H1 (cell line): ENCODE measurements at regions not wholly inside any gene's neighbourhood (a gene's known extent, or its start where the extent isn't known, plus 50 kb on each side); places are given as distances from the start of the nearest gene placed in this dataset.

Source experiments
- CTCF ChIA-PET: fragments of 300-600 bp; sonication (Branson Sonifier 250); formaldehyde crosslinking; loops from one replicate; lab custom pipeline; 2021; ENCODE audit not compliant: partially characterized antibody; lab: Charles Lee
- POLR2A ChIA-PET: fragments of 300-600 bp; sonication (Branson Sonifier 250); formaldehyde crosslinking; loops from one replicate; lab custom pipeline; 2021; ENCODE audit warnings: inconsistent platforms; ENCODE audit not compliant: partially characterized antibody; lab: Charles Lee
- DNase-seq, 2 experiments: peaks; one replicate each; pipeline versions ENCODE4 v3.0.0 to v3.0.0-alpha.2; 2010 to 2022; ENCODE audit warnings: low spot score in 2 of 2, low read depth in 1 of 2, mixed read lengths in 1 of 2
- FAIRE-seq: peaks from 2 replicates; lab custom pipeline; 2011; peaks lifted over from hg19 to GRCh38; lab: Jason Lieb, UNC
- H2AFZ ChIP-seq: 2 replicates; pipeline ENCODE4 v1.8.1; 2012; ENCODE audit warnings: low read length, inconsistent platforms
- H2AK5ac ChIP-seq: 2 replicates; pipeline ENCODE4 v1.6.1; 2013; ENCODE audit warnings: low read depth, low read length
- H2BK120ac ChIP-seq: replicated peaks from 2 replicates; pipeline ENCODE3; 2013; ENCODE audit warnings: low read depth, low read length, inconsistent platforms
- H2BK12ac ChIP-seq: 2 replicates; pipeline ENCODE4 v1.6.1; 2013; ENCODE audit warnings: low read depth, low read length
- H2BK15ac ChIP-seq: 2 replicates; pipeline ENCODE4 v1.6.1; 2013; ENCODE audit warnings: low read length
- H2BK20ac ChIP-seq: 2 replicates; pipeline ENCODE4 v1.6.1; 2013; ENCODE audit warnings: low read length
- H2BK5ac ChIP-seq: 2 replicates; pipeline ENCODE4 v1.6.1; 2013; ENCODE audit warnings: low read depth, low read length
- H3K14ac ChIP-seq: 2 replicates; pipeline ENCODE4 v1.6.1; 2013; ENCODE audit warnings: inconsistent platforms; ENCODE audit not compliant: insufficient read length
- H3K18ac ChIP-seq: 2 replicates; pipeline ENCODE4 v1.6.1; 2013; ENCODE audit warnings: low read length; ENCODE audit errors: extremely low read depth
- H3K23ac ChIP-seq: 2 replicates; pipeline ENCODE4 v1.6.1; 2013; ENCODE audit warnings: inconsistent platforms; ENCODE audit not compliant: insufficient read length
- H3K23me2 ChIP-seq: 2 replicates; pipeline ENCODE4 v1.6.1; 2013; ENCODE audit warnings: low read depth, low read length
- H3K27ac ChIP-seq: 2 replicates; pipeline ENCODE4 v1.6.1; 2011; ENCODE audit warnings: low read depth, low read length, inconsistent platforms
- H3K27me3 ChIP-seq, 4 experiments: replicated peaks in 1 of 4; 1 replicate in 1 of 4; 2 replicates in 3 of 4; pipeline versions ENCODE4 v1.6.1 to v1.8.1; 2011 to 2013; ENCODE audit warnings: low read length in 3 of 4, mild to moderate bottlenecking in 3 of 4, inconsistent platforms in 2 of 4, mixed read lengths in 2 of 4, moderate library complexity in 1 of 4; ENCODE audit not compliant: control insufficient read depth in 3 of 4, insufficient read depth in 3 of 4; ENCODE audit errors: extremely low read depth in 1 of 4
- H3K36me3 ChIP-seq, 4 experiments: 2 replicates each; pipeline versions ENCODE4 v1.6.1 to v1.8.1; 2011 to 2013; ENCODE audit warnings: mild to moderate bottlenecking in 4 of 4, low read length in 3 of 4, moderate library complexity in 2 of 4, control low read depth in 1 of 4, inconsistent platforms in 1 of 4; ENCODE audit not compliant: insufficient read depth in 4 of 4, control insufficient read depth in 2 of 4
- H3K4ac ChIP-seq: replicated peaks from 2 replicates; pipeline ENCODE3; 2013; ENCODE audit warnings: low read length, low read depth, mixed read lengths, inconsistent platforms; ENCODE audit not compliant: insufficient read length
- H3K4me1 ChIP-seq, 4 experiments: replicated peaks in 1 of 4; 1 replicate in 1 of 4; 2 replicates in 3 of 4; pipeline versions ENCODE4 v1.6.1 to v1.8.1; 2011 to 2013; ENCODE audit warnings: low read length in 3 of 4, inconsistent platforms in 2 of 4, mixed read lengths in 1 of 4; ENCODE audit not compliant: insufficient read depth in 4 of 4, control insufficient read depth in 3 of 4
- H3K4me2 ChIP-seq, 2 experiments: 2 replicates each; pipeline versions ENCODE4 v1.6.1 to v1.8.1; 2011 to 2013; ENCODE audit warnings: low read depth in 2 of 2, low read length in 2 of 2, control low read depth in 1 of 2, inconsistent platforms in 1 of 2, mild to moderate bottlenecking in 1 of 2; ENCODE audit not compliant: insufficient read depth in 1 of 2
- H3K4me3 ChIP-seq, 4 experiments: fragments of 200-600, 300-600 bp in 1 of 4; sonication (generic), shearing (Covaris generic), sonication (Bioruptor Twin) in 1 of 4; 2 replicates each; pipeline versions ENCODE4 v1.5.1 to v1.8.1; 2011 to 2016; ENCODE audit warnings: low read length in 4 of 4, low read depth in 3 of 4, control low read depth in 2 of 4, inconsistent platforms in 2 of 4, mild to moderate bottlenecking in 2 of 4, mixed read lengths in 1 of 4, moderate library complexity in 1 of 4; ENCODE audit not compliant: insufficient read depth in 2 of 4; ENCODE audit errors: extremely low read depth in 1 of 4
- H3K56ac ChIP-seq: replicated peaks from 2 replicates; pipeline ENCODE3; 2013; ENCODE audit warnings: low read depth, mild to moderate bottlenecking, mixed read lengths, low read length, inconsistent platforms; ENCODE audit not compliant: insufficient read length
- H3K79me1 ChIP-seq: 2 replicates; pipeline ENCODE4 v1.6.1; 2013; ENCODE audit warnings: low read depth, low read length, control low read depth
- H3K79me2 ChIP-seq, 2 experiments: 2 replicates each; pipeline versions ENCODE4 v1.6.1 to v1.8.1; 2012 to 2013; ENCODE audit warnings: low read length in 2 of 2, mild to moderate bottlenecking in 2 of 2, inconsistent platforms in 1 of 2; ENCODE audit not compliant: insufficient read depth in 2 of 2, control insufficient read depth in 1 of 2
- H3K9ac ChIP-seq, 4 experiments: replicated peaks in 1 of 4; 1 replicate in 1 of 4; 2 replicates in 3 of 4; pipeline versions ENCODE4 v1.6.1 to v1.8.1; 2011 to 2013; ENCODE audit warnings: low read depth in 3 of 4, low read length in 3 of 4, control low read depth in 2 of 4, mild to moderate bottlenecking in 2 of 4, moderate library complexity in 2 of 4, inconsistent platforms in 1 of 4; ENCODE audit errors: extremely low read depth in 1 of 4
- H3K9me3 ChIP-seq, 2 experiments: 2 replicates each; pipeline versions ENCODE4 v1.6.1 to v1.8.1; 2012 to 2013; ENCODE audit warnings: mild to moderate bottlenecking in 2 of 2, moderate library complexity in 2 of 2, control low read depth in 1 of 2, inconsistent platforms in 1 of 2, low read depth in 1 of 2, low read length in 1 of 2, mixed read lengths in 1 of 2; ENCODE audit not compliant: insufficient read depth in 2 of 2
- H4K20me1 ChIP-seq, 2 experiments: replicated peaks in 1 of 2; 2 replicates each; pipeline versions ENCODE3 to v1.8.1; 2011 to 2013; ENCODE audit warnings: inconsistent platforms in 2 of 2, low read length in 2 of 2, mild to moderate bottlenecking in 1 of 2; ENCODE audit not compliant: insufficient read depth in 2 of 2, control insufficient read depth in 1 of 2
- H4K5ac ChIP-seq: 2 replicates; pipeline ENCODE4 v1.6.1; 2013; ENCODE audit warnings: low read length, low read depth, mixed read lengths, inconsistent platforms; ENCODE audit not compliant: insufficient read length
- H4K8ac ChIP-seq: 2 replicates; pipeline ENCODE4 v1.8.0; 2013; ENCODE audit warnings: mild to moderate bottlenecking, moderate library complexity, low read length, inconsistent platforms; ENCODE audit not compliant: insufficient read depth; ENCODE audit errors: extremely low read depth
- H4K91ac ChIP-seq: replicated peaks from 2 replicates; pipeline ENCODE3; 2013; ENCODE audit warnings: low read length, mixed read lengths, inconsistent platforms; ENCODE audit not compliant: insufficient read length
- CBX8 ChIP-seq: fragments of 300-800, 300-1000 bp; sonication (generic); IDR thresholded peaks from 2 replicates; pipeline ENCODE4 v1.7.1; 2016; ENCODE audit warnings: low read depth, low read length, borderline replicate concordance
- CTBP2 ChIP-seq: IDR thresholded peaks from 2 replicates; pipeline ENCODE4 v1.7.0; 2011; ENCODE audit warnings: borderline replicate concordance, mild to moderate bottlenecking, moderate library complexity, mixed read lengths, low read length; ENCODE audit not compliant: insufficient read depth, insufficient read length
- CTCF ChIP-seq, 3 experiments: IDR thresholded peaks; 1 replicate in 2 of 3; 2 replicates in 1 of 3; pipeline versions ENCODE4 v1.5.1 to v1.6.1; 2011; ENCODE audit warnings: low read length in 3 of 3, mild to moderate bottlenecking in 3 of 3, inconsistent platforms in 2 of 3, low read depth in 1 of 3, moderate library complexity in 1 of 3; ENCODE audit not compliant: insufficient read depth in 1 of 3; ENCODE audit errors: control extremely low read depth in 1 of 3
- FOSL1 ChIP-seq: IDR thresholded peaks from 2 replicates; pipeline ENCODE4 v1.6.1; 2011; ENCODE audit warnings: mild to moderate bottlenecking, low read depth, low read length, moderate library complexity; ENCODE audit not compliant: insufficient read depth
- POLR2A ChIP-seq, 2 experiments: IDR thresholded peaks; 1 replicate in 1 of 2; 2 replicates in 1 of 2; pipeline ENCODE4 v1.6.1; 2011; ENCODE audit warnings: low read depth in 2 of 2, low read length in 2 of 2, mild to moderate bottlenecking in 2 of 2; ENCODE audit errors: control extremely low read depth in 1 of 2
- RAD21 ChIP-seq, 2 experiments: IDR thresholded peaks in 1 of 2; conservative IDR thresholded peaks in 1 of 2; 2 replicates each; pipeline ENCODE4 v1.6.1; 2011; ENCODE audit warnings: low read depth in 2 of 2, low read length in 2 of 2, improper control_type of control experiment in 1 of 2, inconsistent platforms in 1 of 2, mild to moderate bottlenecking in 1 of 2, moderate library complexity in 1 of 2
- SP2 ChIP-seq: IDR thresholded peaks from 2 replicates; pipeline ENCODE4 v1.6.1; 2012; ENCODE audit warnings: mild to moderate bottlenecking, low read length, inconsistent platforms
- SP4 ChIP-seq: IDR thresholded peaks from 2 replicates; pipeline ENCODE4 v1.6.1; 2012; ENCODE audit warnings: low read length, inconsistent platforms
- TAF7 ChIP-seq: optimal IDR thresholded peaks from 2 replicates; pipeline ENCODE3; 2011; ENCODE audit warnings: low read depth, mild to moderate bottlenecking, inconsistent platforms, low read length, moderate library complexity, borderline replicate concordance

DNA sequence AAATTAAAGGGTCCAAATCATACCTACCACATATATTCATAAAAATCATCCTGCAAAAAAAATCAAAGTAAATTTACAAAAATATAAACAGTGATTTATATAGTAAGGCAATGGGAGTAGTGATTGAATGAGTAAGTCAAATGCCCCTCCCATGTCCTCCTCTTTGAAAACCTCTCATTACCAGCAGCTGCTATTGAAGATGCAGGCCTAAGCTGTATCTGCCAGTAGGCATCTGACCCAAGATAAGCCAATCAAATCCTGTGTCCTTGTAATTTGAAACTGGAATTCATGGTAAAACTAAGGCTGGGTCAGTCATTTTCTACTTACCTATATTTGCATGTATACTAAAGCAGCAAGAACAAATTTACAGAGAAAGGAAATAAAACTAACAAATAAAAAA, 60.4 kb upstream of the POU1F1 start:
- H3K56ac ChIP-seq: no peak overlapping the region
- no peak for FAIRE-seq
- no peak overlapping the region for H3K4me2 ChIP-seq
- H3K27me3 ChIP-seq: no peaks in the 10 kb centered on the region
- H3K23ac ChIP-seq: no peak overlapping the region
- TF ChIP-seq SP2 (no peak), CTCF (IDR thresholded peaks at IDR 0.05; ENCODE audit: control extremely low read depth in 1 of 3, insufficient read depth in 1 of 3, low read depth in 1 of 3, low read length in 3 of 3) (no peak), CTBP2 (no peak), RAD21 (IDR thresholded peaks at IDR 0.05 in 1 of 2, conservative IDR thresholded peaks at IDR 0.05 in 1 of 2; ENCODE audit: low read depth in 2 of 2, low read length in 2 of 2) (no peak), FOSL1 (no peak), POLR2A (IDR thresholded peaks at IDR 0.05; ENCODE audit: control extremely low read depth in 1 of 2, low read depth in 2 of 2, low read length in 2 of 2) (no peak), SP4 (no peak), TAF7 (no peak), CBX8 (no peak)
- no peak overlapping the region for H3K27ac ChIP-seq
- no peaks in the 10 kb centered on the region for H3K79me2 ChIP-seq
- no peaks in the 10 kb centered on the region for H3K23me2 ChIP-seq
- no peaks in the 10 kb centered on the region for H3K79me1 ChIP-seq
- no peak overlapping the region for H2AK5ac ChIP-seq
- no peak overlapping the region for H4K8ac ChIP-seq
- no peak overlapping the region for H4K5ac ChIP-seq
- H4K91ac ChIP-seq: no peak overlapping the region
- H3K36me3 ChIP-seq: no peaks in the 10 kb centered on the region
- DNase-seq: no peak
- H2BK15ac ChIP-seq: no peak overlapping the region
- H3K18ac ChIP-seq: no peak overlapping the region
- H2BK20ac ChIP-seq: no peak overlapping the region
- H2BK12ac ChIP-seq: no peak overlapping the region
- H2BK120ac ChIP-seq: no peak overlapping the region
- CTCF ChIA-PET: no interaction called here
- POLR2A ChIA-PET: no interaction called here
- no peak overlapping the region for H3K9ac ChIP-seq
- 0 out of 2 replicates have a peak overlapping the region, but pooled peaks have one; percentile 7 for H2AFZ ChIP-seq
- no peak overlapping the region for H2BK5ac ChIP-seq
- no peak overlapping the region for H3K4me3 ChIP-seq
- no peak overlapping the region for H3K14ac ChIP-seq
- no peaks in the 10 kb centered on the region for H4K20me1 ChIP-seq
- no peak overlapping the region for H3K4ac ChIP-seq
- no peaks in the 10 kb centered on the region for H3K9me3 ChIP-seq
- H3K4me1 ChIP-seq: no peaks in the 10 kb centered on the region
